Erythroblast (primary cell): ENCODE measurements at regions not wholly inside any gene's neighbourhood (a gene's known extent, or its start where the extent isn't known, plus 50 kb on each side); places are given as distances from the start of the nearest gene placed in this dataset.

Source experiments
- DNase-seq, 2 experiments: peaks; one replicate each; lab custom pipeline; 2025; lab: John Stamatoyannopoulos, UW
- GATA1 ChIP-seq: IDR thresholded peaks from 2 replicates; pipeline ENCODE4 v1.6.1; 2011; ENCODE audit warnings: low read depth, mild to moderate bottlenecking, control low read depth, low read length, moderate library complexity
- POLR2A ChIP-seq: IDR thresholded peaks from 2 replicates; pipeline ENCODE4 v1.6.1; 2011; ENCODE audit warnings: mild to moderate bottlenecking, low read length

DNA sequence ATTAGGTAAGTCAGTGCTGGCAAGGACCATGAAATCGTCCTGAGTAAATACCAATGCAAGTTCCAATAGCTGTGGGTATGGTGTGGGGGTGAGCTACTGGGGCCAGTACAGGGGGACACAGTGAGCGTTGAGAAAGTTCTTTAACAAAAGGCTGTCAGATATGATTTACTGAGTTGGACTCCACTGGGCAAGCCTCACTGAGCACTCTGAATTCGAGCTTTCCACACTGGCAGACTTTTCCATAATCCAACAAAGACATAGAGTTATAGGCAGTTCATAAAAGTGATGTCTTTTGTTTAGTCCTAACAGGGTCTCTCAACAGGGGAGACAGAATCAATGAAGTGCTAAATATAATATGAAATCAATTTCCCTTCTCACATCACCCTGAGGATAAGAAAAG, 489.0 kb downstream of the KCNJ2 start:
- DNase-seq: no peak
- TF ChIP-seq POLR2A (no peak), GATA1 (no peak)

DNA sequence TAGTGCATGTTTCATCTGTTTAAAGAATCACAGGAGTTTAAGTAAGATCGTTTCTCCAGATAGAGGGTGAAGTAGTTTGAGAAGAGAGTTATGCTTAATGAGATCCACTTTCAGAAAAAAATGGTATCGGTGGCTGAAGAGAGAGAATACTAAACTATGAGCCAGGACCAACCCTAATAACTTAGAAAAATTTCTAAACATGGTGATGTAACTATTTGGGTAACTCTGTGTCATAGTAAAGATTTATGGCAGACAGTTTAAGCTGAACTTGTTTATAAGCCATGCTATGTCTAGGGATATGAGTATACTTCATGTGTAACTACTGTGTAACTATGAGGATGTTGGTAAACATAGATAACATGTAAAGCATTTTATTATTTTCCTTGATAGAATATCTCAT, 489.5 kb downstream of the KCNJ2 start:
- DNase-seq: no peak
- TF ChIP-seq POLR2A (no peak), GATA1 (no peak)

DNA sequence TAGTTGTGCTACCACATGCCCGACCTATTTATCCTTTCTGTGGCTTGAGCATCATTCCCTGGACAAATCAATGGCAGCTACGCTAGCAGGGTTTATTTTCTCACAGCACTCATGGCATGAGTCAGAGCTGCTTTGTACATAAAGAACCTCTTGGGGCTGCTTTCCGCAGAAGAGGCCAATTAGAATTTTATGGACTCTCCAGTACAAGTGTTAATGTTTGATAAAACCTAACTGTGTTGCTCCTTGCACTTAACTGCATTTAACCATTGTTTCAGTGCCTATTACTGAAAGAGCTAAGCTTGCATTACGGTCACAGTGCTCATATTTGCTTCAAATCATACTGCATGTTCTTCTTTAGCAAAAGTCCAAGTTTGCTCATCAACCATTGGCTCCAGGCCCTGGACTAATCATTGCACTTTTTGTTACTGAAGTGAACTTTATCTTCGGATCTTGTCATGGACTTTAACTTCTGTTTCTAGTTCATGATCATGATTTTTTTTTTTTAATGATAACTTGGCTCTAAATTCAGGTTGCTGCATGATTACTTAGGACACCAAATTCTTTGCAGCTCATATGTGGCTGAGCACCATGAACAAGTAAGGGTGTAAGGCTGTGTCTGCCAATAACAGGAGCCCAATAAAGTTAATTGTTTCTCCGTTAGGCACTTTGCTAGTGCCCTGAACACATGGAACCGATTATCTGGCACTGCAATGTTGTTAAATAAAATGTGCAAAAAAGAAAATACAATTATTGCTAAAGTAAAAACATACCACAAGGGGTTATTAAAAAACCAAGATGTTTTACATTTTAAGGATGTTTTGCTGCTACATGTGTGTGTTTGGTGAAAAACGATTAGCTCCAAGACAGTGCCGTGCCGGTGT, 492.2 kb downstream of the KCNJ2 start:
- no peak for DNase-seq
- TF ChIP-seq POLR2A (no peak), GATA1 (no peak)

DNA sequence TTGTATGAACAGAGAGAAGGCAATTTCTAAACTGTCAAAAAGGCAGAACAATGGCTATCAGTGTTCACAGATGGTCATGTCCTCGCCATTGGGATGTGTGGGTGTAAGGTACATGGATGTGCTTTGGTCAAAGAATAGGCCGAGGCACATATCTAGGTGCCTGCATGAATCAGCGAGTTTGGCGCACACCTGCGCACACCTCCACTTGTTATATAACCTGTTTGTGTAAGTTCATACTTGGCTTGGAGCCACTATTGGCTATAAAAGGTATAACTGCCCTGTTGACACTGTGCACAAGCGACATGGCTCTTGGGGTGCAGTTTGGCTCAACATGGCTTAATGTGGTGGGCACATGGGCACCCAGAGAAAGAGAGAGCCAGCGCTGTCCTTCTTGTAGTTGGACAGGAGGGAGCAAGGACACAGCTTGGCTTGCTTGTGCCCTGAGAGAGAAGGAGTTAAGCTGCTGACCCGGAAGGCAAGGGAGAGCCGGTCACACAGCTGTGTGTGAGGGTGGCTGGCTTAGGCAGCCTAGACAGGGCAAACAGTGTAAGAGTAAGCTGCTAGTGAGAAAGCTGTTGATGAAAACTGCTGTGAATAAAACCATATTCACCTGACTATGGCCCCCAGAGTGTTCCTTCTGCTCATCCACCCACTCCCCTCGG, 499.1 kb downstream of the KCNJ2 start:
- no peak for TF ChIP-seq POLR2A
- no peak for TF ChIP-seq GATA1
- no peak for DNase-seq

DNA sequence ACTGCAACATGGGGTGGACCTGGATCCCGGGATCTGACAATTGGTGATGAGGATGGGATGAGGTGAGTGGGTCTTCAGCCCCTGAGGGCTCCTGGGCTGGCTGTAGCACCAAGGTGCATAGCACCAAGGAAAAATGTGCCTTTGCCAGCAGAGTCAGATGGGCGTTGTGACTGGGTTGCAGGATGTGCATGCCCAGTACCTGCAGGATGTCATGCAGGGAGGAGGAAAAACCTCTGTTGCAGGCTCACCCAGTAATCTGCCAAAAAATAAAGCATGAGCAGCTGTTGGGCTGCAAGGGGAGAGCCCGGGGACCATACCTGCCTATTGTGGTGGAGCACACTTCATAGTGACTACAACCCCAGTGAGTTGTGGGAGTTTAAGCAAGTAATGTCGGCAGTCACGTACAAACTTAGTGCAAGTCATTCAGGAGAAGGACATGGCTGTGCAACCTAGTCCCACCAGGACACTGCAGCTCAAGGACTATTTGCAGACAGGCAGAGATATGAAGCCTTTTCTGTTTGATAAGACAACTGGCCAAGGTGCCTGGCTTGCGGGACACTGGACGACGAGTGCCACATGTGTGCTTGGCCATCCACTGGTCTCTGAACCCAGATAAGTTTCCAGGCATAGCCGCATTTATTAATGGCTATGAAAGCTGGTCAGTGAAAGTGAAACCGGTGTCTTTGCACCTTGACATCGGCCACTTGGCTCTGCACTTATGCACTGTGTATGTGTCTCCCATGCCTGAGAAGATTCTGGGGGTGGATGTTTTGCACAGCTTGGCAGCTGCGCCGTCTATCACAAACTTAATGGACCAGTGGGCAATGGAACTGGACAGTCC, 499.8 kb downstream of the KCNJ2 start:
- TF ChIP-seq GATA1 (no peak), POLR2A (no peak)
- DNase-seq: no peak

DNA sequence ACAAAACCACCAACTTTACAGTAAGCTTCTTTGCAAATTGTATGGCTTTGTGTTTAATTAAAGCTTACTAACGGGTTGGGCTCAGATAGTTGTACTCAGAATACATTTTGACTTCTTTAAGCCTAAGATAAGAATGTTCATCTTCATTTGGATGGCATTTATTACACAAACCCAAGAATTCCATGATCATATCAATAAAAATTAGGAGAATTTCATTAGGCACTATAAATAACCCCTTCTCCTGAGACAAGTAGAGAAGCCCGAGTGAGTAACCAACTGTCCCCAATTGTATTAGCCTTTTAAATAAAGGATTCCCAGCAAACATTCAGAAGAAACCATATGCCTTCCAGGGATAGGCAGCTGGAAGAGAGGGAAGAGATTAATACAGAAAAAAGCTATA, 504.7 kb downstream of the KCNJ2 start:
- TF ChIP-seq GATA1: no peak
- no peak for TF ChIP-seq POLR2A
- no peak for DNase-seq

DNA sequence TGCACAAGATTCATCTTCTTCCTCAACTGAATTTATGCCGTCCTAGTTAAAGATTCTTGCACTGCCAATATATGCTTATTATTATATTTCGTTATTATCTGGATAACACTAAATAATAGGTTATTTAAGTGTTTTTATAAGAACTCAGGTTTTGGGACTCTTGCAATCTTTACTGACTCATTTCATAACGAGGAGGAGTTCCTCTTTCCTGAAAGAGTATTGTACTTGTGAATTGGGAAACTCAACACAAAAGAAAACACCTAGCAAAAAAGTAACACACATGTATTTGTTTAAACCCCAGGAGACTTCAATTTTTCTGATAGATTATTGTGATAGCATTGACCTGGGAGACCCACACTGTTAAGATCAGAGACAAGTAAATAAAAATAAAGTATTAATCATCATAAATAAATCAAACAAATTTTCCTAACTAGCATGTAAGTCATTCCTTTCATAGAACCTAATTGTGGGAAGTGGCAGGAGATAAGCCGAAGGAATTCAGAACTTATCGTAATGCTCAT, 505.8 kb downstream of the KCNJ2 start:
- no peak for DNase-seq
- TF ChIP-seq POLR2A (no peak), GATA1 (no peak)

DNA sequence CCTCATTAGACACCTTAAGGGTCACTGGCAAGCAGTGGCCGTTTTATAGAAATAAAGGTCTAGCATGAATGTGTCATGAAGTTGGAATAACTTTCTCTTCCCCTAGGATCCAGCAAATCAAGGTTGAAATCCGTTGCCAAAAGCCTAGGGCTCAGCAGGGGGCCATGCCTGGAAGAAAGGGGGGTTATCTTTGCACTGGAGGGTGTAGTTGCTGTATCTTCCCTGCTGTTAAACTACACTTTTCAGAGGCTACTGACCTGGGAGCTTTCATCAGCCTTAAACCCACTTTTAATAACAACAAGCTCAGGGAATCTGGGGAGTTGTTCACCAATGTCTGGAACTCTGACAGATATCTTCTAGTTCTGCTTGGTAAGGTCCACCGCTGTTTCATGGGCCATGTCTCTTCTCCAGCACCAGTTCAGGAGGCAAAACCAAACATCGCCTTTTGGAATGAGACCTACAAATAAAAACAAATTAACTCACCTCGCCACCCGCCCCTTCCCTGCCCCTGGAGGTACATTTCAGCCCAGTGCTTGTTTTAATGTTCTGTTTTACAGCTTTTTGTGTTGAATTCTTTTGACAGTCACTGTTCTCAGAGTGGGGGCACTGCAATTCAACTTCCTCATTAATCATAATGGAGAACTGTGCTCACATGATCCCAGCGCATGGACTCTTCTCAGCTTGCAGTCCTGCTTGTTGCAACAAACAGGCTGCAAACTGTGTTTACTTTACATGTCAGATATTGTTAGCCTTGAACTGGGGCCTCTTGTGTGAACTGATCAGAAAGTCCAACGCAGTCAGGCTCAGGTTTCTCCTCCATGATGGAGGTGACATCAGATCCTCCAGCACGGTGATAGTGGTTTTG, 508.7 kb downstream of the KCNJ2 start:
- no peak for TF ChIP-seq POLR2A
- TF ChIP-seq GATA1: no peak
- DNase-seq: no peak

DNA sequence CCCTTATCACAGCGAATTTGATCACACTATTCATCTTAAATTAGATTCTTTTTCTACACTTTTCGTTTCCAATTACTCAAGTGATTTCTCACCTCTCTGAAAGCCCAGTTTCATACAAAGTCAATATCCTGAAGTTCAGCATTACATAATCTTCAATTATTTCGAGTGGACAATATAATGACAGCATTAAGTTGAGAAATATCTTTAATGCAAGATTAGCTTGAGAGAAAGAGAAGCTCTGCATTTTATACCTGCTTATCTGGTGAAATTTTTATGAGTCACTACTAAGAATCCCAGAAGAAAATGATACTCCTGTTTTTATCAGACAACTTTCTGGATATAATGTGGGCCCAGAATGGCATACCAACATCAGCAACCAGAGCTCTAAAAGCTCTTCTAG, 509.6 kb downstream of the KCNJ2 start:
- no peak for TF ChIP-seq GATA1
- no peak for TF ChIP-seq POLR2A
- no peak for DNase-seq

DNA sequence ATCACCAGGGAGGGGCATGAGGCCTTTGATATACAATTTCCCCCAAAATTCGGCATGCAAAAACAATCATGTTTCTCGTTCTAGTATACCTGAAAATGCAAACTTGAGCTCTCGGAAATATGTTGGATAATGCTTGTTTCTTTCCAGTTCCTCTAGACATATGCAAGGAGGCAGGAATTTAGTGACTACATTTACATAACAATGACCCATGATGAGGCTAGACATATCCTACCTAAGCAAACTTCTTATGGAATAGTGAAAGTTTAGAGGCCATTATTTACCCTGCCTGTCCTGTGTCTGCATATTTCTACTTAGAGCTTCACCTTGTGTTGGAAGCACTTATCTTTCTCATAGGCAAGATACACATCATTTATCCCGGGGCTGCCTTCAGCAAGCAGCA, 514.6 kb downstream of the KCNJ2 start:
- TF ChIP-seq POLR2A: no peak
- TF ChIP-seq GATA1: no peak
- DNase-seq: no peak

DNA sequence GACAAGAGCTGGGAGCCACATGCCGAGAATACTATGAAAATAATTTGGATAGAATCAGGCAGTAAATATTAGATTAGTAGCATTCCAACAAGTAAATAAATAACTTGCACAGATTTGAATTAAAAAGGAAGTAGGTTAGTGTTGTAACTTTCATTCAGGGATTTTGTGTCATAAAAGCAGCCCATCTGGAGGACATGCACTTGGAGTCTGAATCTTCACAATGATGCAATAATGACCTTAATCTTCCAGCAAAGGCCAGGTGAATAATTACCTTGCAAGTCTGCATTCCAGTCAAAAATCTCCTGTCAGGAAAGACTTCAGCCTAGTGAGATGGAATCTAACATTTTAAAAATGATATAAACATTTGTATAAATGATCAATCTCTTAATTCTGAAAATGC, 518.1 kb downstream of the KCNJ2 start:
- TF ChIP-seq GATA1 (no peak), POLR2A (no peak)
- DNase-seq: no peak

DNA sequence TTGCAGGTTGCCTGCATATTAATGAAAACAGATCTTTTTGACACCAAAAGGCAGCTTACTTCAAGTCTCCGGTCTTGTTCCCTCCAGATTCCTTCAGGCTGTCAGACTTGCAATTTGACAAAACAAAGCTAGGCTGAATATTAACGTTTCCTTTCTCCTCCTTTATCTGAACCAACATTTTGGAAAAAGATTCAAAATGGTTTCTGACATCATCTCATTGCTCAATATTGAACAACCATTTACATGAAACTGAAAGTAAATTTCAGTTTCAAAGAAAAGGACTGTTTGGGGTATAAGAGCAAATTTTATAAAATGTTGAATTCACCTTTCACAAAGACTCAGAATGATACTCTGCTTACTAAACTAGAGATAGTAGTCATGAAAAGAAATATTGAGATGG, 521.8 kb downstream of the KCNJ2 start:
- TF ChIP-seq POLR2A (no peak), GATA1 (no peak)
- no peak for DNase-seq

DNA sequence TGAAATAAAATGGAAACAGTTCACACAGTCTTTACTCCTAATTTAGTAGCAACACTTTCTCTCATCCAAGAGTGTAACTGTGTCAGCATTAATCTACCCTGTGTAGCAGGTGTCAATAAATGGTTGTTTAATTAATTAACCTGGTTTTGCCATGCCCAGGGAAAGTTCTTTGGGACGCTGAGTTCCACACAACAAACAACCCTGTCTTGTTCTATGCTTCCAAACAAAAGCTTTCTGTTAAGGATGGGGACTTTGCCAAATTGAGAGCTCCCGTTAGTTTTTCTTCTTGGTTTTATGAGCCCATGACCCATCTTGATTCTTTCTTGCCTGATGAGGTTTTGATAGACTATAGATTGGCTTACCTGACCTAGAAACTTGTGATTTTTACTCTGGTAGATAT, 530.1 kb downstream of the KCNJ2 start:
- TF ChIP-seq GATA1: no peak
- TF ChIP-seq POLR2A: no peak
- DNase-seq: no peak
